ENCODE measurements at regions not wholly inside any gene's neighbourhood (a gene's known extent, or its start where the extent isn't known, plus 50 kb on each side); places are given as distances from the start of the nearest gene placed in this dataset.

DNA sequence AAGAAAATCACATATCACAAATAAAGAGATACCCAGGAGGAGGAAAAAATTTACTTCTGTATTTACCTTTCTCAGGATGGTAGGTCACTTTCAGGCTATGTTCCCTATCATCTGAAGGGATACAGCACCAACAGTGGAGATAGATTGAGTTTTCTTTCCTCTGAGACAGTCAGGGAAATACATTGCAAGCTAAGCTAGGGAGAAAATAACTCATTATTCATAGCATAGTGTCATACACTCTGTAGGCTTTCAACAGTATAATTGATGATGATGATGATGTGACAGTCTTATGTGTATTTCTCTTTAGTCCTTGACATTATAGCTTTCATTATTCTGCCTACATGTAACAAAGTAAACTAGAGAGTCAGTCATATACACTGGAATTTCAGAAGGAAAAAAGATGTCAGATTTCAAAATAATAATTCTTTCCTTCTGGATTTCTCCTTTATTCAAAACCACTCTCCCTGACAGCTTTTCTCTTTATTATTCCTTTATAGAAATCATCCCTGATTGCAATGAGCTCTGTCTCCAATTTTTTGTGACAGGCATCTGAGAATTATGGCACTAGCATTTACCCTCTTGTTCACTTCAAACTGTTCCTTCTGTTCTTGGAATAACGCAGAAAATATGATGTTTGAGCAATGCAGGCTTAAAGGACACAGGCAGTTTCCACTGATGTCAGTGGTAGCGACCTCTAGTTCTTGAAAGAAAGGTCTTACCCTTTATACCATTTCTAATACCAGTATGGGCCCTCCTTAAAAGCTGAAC lies 169.1 kb upstream of the EPHA5 start:
- ATAC-seq = no peak
- H3K9me3 ChIP-seq = no peaks in the 10 kb centered on the region
- WGBS, 2 donors (ENCODE audit: low coverage in 1 of 2) = 33 to 68% methylated on average over 2 of the region's 2 CpGs

GRCh38 chr4:65834707-65835106 lies 164.4 kb upstream of the EPHA5 start:
- Histone ChIP-seq H3K27ac (no peak overlapping the region), H3K9me3 (no peaks in the 10 kb centered on the region), H3K36me3 (no peaks in the 10 kb centered on the region), H3K4me1 (no peaks in the 10 kb centered on the region), H3K4me3 (no peak overlapping the region), H3K27me3 (no peaks in the 10 kb centered on the region)
- ATAC-seq = no peak
- TF ChIP-seq, protein P1, sequence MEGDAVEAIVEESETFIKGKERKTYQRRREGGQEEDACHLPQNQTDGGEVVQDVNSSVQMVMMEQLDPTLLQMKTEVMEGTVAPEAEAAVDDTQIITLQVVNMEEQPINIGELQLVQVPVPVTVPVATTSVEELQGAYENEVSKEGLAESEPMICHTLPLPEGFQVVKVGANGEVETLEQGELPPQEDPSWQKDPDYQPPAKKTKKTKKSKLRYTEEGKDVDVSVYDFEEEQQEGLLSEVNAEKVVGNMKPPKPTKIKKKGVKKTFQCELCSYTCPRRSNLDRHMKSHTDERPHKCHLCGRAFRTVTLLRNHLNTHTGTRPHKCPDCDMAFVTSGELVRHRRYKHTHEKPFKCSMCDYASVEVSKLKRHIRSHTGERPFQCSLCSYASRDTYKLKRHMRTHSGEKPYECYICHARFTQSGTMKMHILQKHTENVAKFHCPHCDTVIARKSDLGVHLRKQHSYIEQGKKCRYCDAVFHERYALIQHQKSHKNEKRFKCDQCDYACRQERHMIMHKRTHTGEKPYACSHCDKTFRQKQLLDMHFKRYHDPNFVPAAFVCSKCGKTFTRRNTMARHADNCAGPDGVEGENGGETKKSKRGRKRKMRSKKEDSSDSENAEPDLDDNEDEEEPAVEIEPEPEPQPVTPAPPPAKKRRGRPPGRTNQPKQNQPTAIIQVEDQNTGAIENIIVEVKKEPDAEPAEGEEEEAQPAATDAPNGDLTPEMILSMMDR (IDR thresholded peaks at IDR 0.05) = no peak
- TF ChIP-seq POLR2AphosphoS5 (IDR thresholded peaks at IDR 0.05) (no peak), EP300 (IDR thresholded peaks at IDR 0.05) (no peak), POLR2A (IDR thresholded peaks at IDR 0.05) (no peak)

More for the DNA sequence above, 169.1 kb upstream of the EPHA5 start:
- no peaks in the 10 kb centered on the region for H3K36me3 ChIP-seq
- H3K4me1 ChIP-seq = no peaks in the 10 kb centered on the region
- H3K27ac ChIP-seq = no peak overlapping the region
- H3K27me3 ChIP-seq = no peaks in the 10 kb centered on the region
- no peak overlapping the region for H3K4me3 ChIP-seq
- TF ChIP-seq POLR2AphosphoS5 (IDR thresholded peaks at IDR 0.05) (no peak), EP300 (IDR thresholded peaks at IDR 0.05) (no peak), POLR2A (IDR thresholded peaks at IDR 0.05) (no peak)
- TF ChIP-seq, protein P1 (IDR thresholded peaks at IDR 0.05) = no peak

- 58 to 65% methylated on average over 5 to 6 of the region's 6 CpGs for WGBS, 2 donors (ENCODE audit: low coverage in 1 of 2)
- H3K27me3 ChIP-seq = no peaks in the 10 kb centered on the region
- H3K4me3 ChIP-seq = no peak overlapping the region
- no peak for ATAC-seq
- no peaks in the 10 kb centered on the region for H3K4me1 ChIP-seq
- no peaks in the 10 kb centered on the region for H3K36me3 ChIP-seq
- no peak overlapping the region for H3K27ac ChIP-seq
- no peaks in the 10 kb centered on the region for H3K9me3 ChIP-seq
- TF ChIP-seq POLR2AphosphoS5 (IDR thresholded peaks at IDR 0.05) = no peak
- TF ChIP-seq, protein P1 (IDR thresholded peaks at IDR 0.05) = no peak
- no peak for TF ChIP-seq EP300 (IDR thresholded peaks at IDR 0.05)
- no peak for TF ChIP-seq POLR2A (IDR thresholded peaks at IDR 0.05)
These were observed 161.5 kb upstream of the EPHA5 start for GRCh38 chr4:65831828-65832227.

DNA sequence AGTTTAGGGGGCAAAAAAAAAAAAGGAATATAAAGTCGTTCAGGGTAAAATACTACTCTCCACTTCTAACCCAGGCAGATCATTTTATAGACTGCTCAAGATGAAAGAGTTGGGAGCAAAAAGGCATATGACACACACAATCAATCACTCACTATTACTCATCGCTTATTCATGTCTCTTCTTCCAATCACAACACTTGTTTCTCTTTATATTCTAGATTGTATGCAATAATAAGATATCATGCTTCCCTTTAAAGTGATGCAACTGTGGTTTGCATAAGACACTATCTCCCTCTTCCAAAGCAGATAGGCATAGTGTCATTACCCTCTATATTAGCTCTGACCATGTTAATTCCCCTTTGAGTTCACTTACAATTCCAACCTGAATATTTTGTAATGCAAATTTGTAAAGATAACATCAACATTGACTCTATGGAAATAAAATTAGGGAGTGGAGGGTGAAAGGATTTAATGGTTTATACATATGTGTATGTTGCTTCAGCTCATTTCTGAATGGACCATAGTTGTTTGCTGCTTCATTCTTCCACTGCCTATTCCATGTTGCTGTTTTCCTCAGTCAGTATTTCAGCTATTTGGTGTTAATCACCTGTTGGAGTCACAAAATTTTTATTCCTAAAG lies 154.9 kb upstream of the EPHA5 start:
- no peaks in the 10 kb centered on the region for H3K36me3 ChIP-seq
- H3K27ac ChIP-seq = no peak overlapping the region
- no peaks in the 10 kb centered on the region for H3K27me3 ChIP-seq
- TF ChIP-seq, protein P1 (IDR thresholded peaks at IDR 0.05) = no peak
- TF ChIP-seq POLR2A (IDR thresholded peaks at IDR 0.05) (no peak), POLR2AphosphoS5 (IDR thresholded peaks at IDR 0.05) (no peak)
- no peaks in the 10 kb centered on the region for H3K9me3 ChIP-seq
- H3K4me3 ChIP-seq = no peak overlapping the region
- H3K4me1 ChIP-seq = no peaks in the 10 kb centered on the region
- WGBS, 2 donors (ENCODE audit: low coverage in 1 of 2) = 68 to 73% methylated on average over 2 of the region's 2 CpGs
- ATAC-seq = no peak

DNA sequence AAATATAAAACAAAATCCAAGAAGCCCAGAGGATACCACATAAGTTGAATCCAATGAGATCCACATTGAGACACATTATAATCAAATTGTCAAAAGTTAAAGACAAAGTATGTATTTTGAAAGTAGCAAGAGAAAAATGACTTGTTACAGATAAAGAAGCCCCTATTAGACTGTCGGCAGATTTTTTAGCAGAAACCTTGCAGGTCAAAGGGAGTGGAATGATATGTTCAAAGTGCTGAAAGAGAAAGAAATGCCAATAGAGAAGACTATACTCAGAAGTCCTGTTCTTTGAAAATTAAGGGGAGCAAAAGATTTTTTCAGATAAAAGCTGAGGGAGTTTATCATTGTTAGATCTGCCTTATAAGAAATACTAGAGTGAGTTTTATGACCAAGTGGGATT lies 148.9 kb upstream of the EPHA5 start:
- no peaks in the 10 kb centered on the region for H3K36me3 ChIP-seq
- no peak overlapping the region for H3K4me3 ChIP-seq
- no peak for ATAC-seq
- H3K4me1 ChIP-seq = no peaks in the 10 kb centered on the region
- H3K27ac ChIP-seq = no peak overlapping the region
- H3K9me3 ChIP-seq = peaks cover 0 to 15% (median 0%) of the 10 kb centered on the region in 3 donors
- TF ChIP-seq, protein P1 (IDR thresholded peaks at IDR 0.05) = no peak
- TF ChIP-seq POLR2A (IDR thresholded peaks at IDR 0.05) (no peak), EP300 (IDR thresholded peaks at IDR 0.05) (no peak), POLR2AphosphoS5 (IDR thresholded peaks at IDR 0.05) (no peak)
- no peaks in the 10 kb centered on the region for H3K27me3 ChIP-seq
- 87 to 100% methylated on average over 1 of the region's 1 CpG for WGBS, 2 donors (ENCODE audit: low coverage in 1 of 2)
